GM12878 (cell line): ENCODE measurements at regions not wholly inside any gene's neighbourhood (a gene's known extent, or its start where the extent isn't known, plus 50 kb on each side); places are given as distances from the start of the nearest gene placed in this dataset.

Experiments
- ATAC-seq: fragments of 200-7000 bp; cut with Tn5 transposase; 3 replicates; pipeline ENCODE4 v1.9.1; 2020; ENCODE audit warnings: mild to moderate bottlenecking, moderate library complexity
- BruUV-seq: library from RNA; stranded (reverse); fragments of 400-500 nt; replicated peaks from 2 replicates; lab custom pipeline; 2021; lab: Mats Ljungman, UMichigan
- CTCF ChIA-PET: fragments of 300-600 bp; sonication (Branson Sonifier 250); formaldehyde crosslinking; extraction: SDS; loops from one replicate; lab custom pipeline; 2021; ENCODE audit warnings: inconsistent platforms; lab: Yijun Ruan, JAX
- POLR2A ChIA-PET: fragments of 350-600 bp; formaldehyde crosslinking; extraction: SDS; loops from one replicate; lab custom pipeline; 2021; ENCODE audit warnings: inconsistent platforms; lab: Charles Lee
- RAD21 ChIA-PET: fragments of 300-600 bp; sonication (Branson Sonifier 250); formaldehyde crosslinking; loops from one replicate; lab custom pipeline; 2023; ENCODE audit warnings: antibody characterized with exemption; ENCODE audit not compliant: unreplicated experiment; lab: Charles Lee
- SMC1A ChIA-PET: fragments of 300-600 bp; sonication (Branson Sonifier 250); formaldehyde crosslinking; loops from one replicate; lab custom pipeline; 2023; ENCODE audit not compliant: unreplicated experiment, uncharacterized antibody; lab: Charles Lee
- DNase-seq: peaks from one replicate; pipeline ENCODE4 v3.0.0-alpha.2; 2011; ENCODE audit warnings: low read depth, low spot score
- FAIRE-seq: peaks from 3 replicates; lab custom pipeline; 2011; peaks lifted over from hg19 to GRCh38; lab: Jason Lieb, UNC
- H2AFZ ChIP-seq: 2 replicates; pipeline ENCODE4 v1.6.0; 2011; ENCODE audit warnings: low read depth, low read length, control low read depth; ENCODE audit not compliant: control insufficient read depth
- H3K27ac ChIP-seq: 2 replicates; pipeline ENCODE4 v1.5.1; 2011; ENCODE audit warnings: control low read depth; ENCODE audit not compliant: control insufficient read depth, insufficient read depth
- H3K27me3 ChIP-seq, 2 experiments: replicated peaks in 1 of 2; 2 replicates each; pipeline versions ENCODE4 v1.6.0 to v1.6.1; 2011; ENCODE audit warnings: low read length in 1 of 2; ENCODE audit not compliant: control insufficient read depth in 2 of 2, insufficient read depth in 2 of 2
- H3K36me3 ChIP-seq, 2 experiments: 2 replicates each; pipeline ENCODE4 v1.5.1; 2011; ENCODE audit warnings: low read length in 1 of 2; ENCODE audit not compliant: control insufficient read depth in 2 of 2, insufficient read depth in 2 of 2
- H3K4me1 ChIP-seq: 2 replicates; pipeline ENCODE4 v1.6.1; 2011; ENCODE audit warnings: mild to moderate bottlenecking, low read length, moderate library complexity, mixed read lengths; ENCODE audit not compliant: control insufficient read depth, insufficient read depth
- H3K4me2 ChIP-seq: 2 replicates; pipeline ENCODE4 v1.6.0; 2011; ENCODE audit warnings: control low read depth; ENCODE audit not compliant: control insufficient read depth, insufficient read depth
- H3K4me3 ChIP-seq: fragments of 200-600 bp; sonication (generic); 2 replicates; pipeline ENCODE4 v1.5.1; 2016
- H3K79me2 ChIP-seq: 2 replicates; pipeline ENCODE4 v1.6.0; 2011; ENCODE audit warnings: low read length; ENCODE audit not compliant: control insufficient read depth, insufficient read depth
- H3K9ac ChIP-seq: 2 replicates; pipeline ENCODE4 v1.8.0; 2011; ENCODE audit warnings: low read length, control low read depth, mixed read lengths; ENCODE audit not compliant: control insufficient read depth, insufficient read depth
- H3K9me3 ChIP-seq: replicated peaks from 3 replicates; pipeline ENCODE4 v1.5.1; 2011; ENCODE audit warnings: mild to moderate bottlenecking, low read length; ENCODE audit not compliant: control insufficient read depth, insufficient read depth
- H4K20me1 ChIP-seq: 2 replicates; pipeline ENCODE4 v1.6.0; 2011; ENCODE audit not compliant: control insufficient read depth, insufficient read depth
- CUX1 ChIP-seq: IDR thresholded peaks from 2 replicates; pipeline ENCODE4 v1.6.1; 2012; ENCODE audit warnings: improper control_type of control experiment, low read depth, low read length; ENCODE audit not compliant: insufficient replicate concordance
- EP300 ChIP-seq, 2 experiments: fragments of 150-350 bp in 1 of 2; IDR thresholded peaks; 2 replicates each; pipeline ENCODE4 v1.6.1; 2011 to 2012; ENCODE audit warnings: low read depth in 2 of 2, low read length in 2 of 2, borderline replicate concordance in 1 of 2, improper control_type of control experiment in 1 of 2, inconsistent platforms in 1 of 2; ENCODE audit not compliant: control insufficient read depth in 1 of 2
- IRF5 ChIP-seq: fragments of 450-650 bp; IDR thresholded peaks from 2 replicates; pipeline ENCODE4 v1.6.1; 2017; ENCODE audit warnings: borderline replicate concordance
- MTA3 ChIP-seq: IDR thresholded peaks from 2 replicates; pipeline ENCODE4 v1.6.1; 2012; ENCODE audit warnings: low read length, inconsistent platforms, borderline replicate concordance
- MXI1 ChIP-seq: fragments of 150-350 bp; IDR thresholded peaks from 2 replicates; pipeline ENCODE4 v1.6.1; 2011; ENCODE audit warnings: low read depth, mild to moderate bottlenecking, inconsistent platforms, low read length, improper control_type of control experiment
- NFXL1 ChIP-seq: fragments of 450-650 bp; IDR thresholded peaks from 2 replicates; pipeline ENCODE4 v1.6.1; 2017; ENCODE audit warnings: antibody characterized with exemption, mild to moderate bottlenecking, borderline replicate concordance
- POLR2AphosphoS2 ChIP-seq: IDR thresholded peaks from 2 replicates; pipeline ENCODE4 v1.6.1; 2011; ENCODE audit warnings: low read depth, mild to moderate bottlenecking, low read length, improper control_type of control experiment, moderate library complexity
- POU2F2 ChIP-seq: IDR thresholded peaks from 3 replicates; pipeline ENCODE4 v1.6.1; 2011; ENCODE audit warnings: low read depth, mild to moderate bottlenecking, low read length, borderline replicate concordance
- RAD21 ChIP-seq: IDR thresholded peaks from 2 replicates; pipeline ENCODE4 v1.6.1; 2011; ENCODE audit warnings: mild to moderate bottlenecking, low read depth, low read length, moderate library complexity; ENCODE audit not compliant: insufficient read depth
- RFX5 ChIP-seq: IDR thresholded peaks from 2 replicates; pipeline ENCODE4 v1.6.1; 2011; ENCODE audit warnings: low read depth, low read length, improper control_type of control experiment
- SMAD1 ChIP-seq: fragments of 450-650 bp; IDR thresholded peaks from 2 replicates; pipeline ENCODE4 v1.6.1; 2018; ENCODE audit warnings: mild to moderate bottlenecking, low read depth; ENCODE audit not compliant: partially characterized antibody
- SP1 ChIP-seq: IDR thresholded peaks from one replicate; pipeline ENCODE4 v1.6.1; 2011; ENCODE audit warnings: low read depth, low read length
- SRF ChIP-seq, 2 experiments: IDR thresholded peaks; 2 replicates each; pipeline ENCODE4 v1.6.1; 2011; ENCODE audit warnings: low read depth in 2 of 2, low read length in 2 of 2, mild to moderate bottlenecking in 1 of 2, moderate library complexity in 1 of 2
- YY1 ChIP-seq: IDR thresholded peaks from 2 replicates; pipeline ENCODE4 v1.6.1; 2011; ENCODE audit warnings: low read depth, mild to moderate bottlenecking, low read length
- WGBS: methylation state at CpG from one replicate; pipeline ENCODE4 v1.1.6; 2016; ENCODE audit warnings: low lambda C conversion rate; ENCODE audit not compliant: insufficient replicate concordance, insufficient coverage; ENCODE audit errors: missing lambda C conversion rate; 5-methylcytosine and 5-hydroxymethylcytosine counted together
- in situ Hi-C: fragments of 300-500 bp; cut with MboI; formaldehyde crosslinking; loops from 9 replicates; pipeline ENCODE4 v1.14.3; 2018; ENCODE audit warnings: mixed read lengths
- intact Hi-C: fragments of 100-400 bp; cut with micrococcal nuclease; formaldehyde crosslinking; loops from one replicate; pipeline ENCODE4 v1.14.2; 2022; ENCODE audit not compliant: unreplicated experiment
- TF ChIP-seq, protein P1 (sequence below): IDR thresholded peaks from 2 replicates; pipeline ENCODE4 v1.6.1; 2011; ENCODE audit warnings: low read depth, low read length, improper control_type of control experiment, borderline replicate concordance
- TF ChIP-seq, protein P2 (sequence below): IDR thresholded peaks from 2 replicates; pipeline ENCODE4 v1.6.1; 2011; ENCODE audit warnings: borderline replicate concordance, low read depth, mild to moderate bottlenecking, moderate library complexity, low read length; ENCODE audit not compliant: insufficient read depth, poor library complexity, severe bottlenecking

DNA sequence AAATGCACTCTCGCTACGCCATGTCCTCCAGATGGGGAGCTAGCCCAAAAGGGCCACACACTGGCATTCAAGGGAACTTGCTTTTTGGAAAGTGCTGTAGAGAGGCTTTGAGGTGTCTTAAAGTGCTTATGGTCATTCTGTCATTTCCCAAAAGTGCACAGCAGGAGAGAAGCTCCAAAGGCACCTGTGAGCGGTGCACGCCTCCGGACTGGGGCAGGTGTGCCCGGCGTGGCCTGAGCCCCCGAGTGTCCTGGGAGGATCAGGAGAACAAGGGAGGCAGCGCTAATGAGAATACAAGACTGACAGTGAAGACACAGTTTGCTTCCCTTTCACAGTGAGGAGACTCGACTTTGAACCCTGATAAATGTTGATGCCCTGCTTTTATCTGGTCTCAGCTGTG, 419.0 kb upstream of the MKI67 start:
- Histone ChIP-seq H2AFZ (no peak overlapping the region), H3K4me1 (no peaks in the 10 kb centered on the region), H3K27me3 (peaks cover 1 to 5% of the 10 kb centered on the region in 2 experiments; a peak in 3 of 4 replicates), H3K27ac (no peak overlapping the region), H3K9ac (no peak overlapping the region), H3K79me2 (no peaks in the 10 kb centered on the region), H3K4me2 (no peak overlapping the region), H4K20me1 (no peaks in the 10 kb centered on the region), H3K36me3 (no peaks in the 10 kb centered on the region), H3K4me3 (no peak overlapping the region), H3K9me3 (no peaks in the 10 kb centered on the region)
- CTCF ChIA-PET: no interaction called here
- intact Hi-C loops: no loop called here
- POLR2A ChIA-PET: no interaction called here
- SMC1A ChIA-PET: no interaction called here
- ATAC-seq (no peak), DNase-seq (no peak), FAIRE-seq (no peak)
- RAD21 ChIA-PET: no interaction called here
- in situ Hi-C loops: no loop called here
- BruUV-seq: no TSS peak
- WGBS: 24% methylated on average over 10 of the region's 10 CpGs
- TF ChIP-seq MXI1 (no peak), YY1 (no peak), EP300 (IDR thresholded peaks at IDR 0.05; ENCODE audit: borderline replicate concordance in 1 of 2, control insufficient read depth in 1 of 2, low read depth in 2 of 2, low read length in 2 of 2) (no peak), POLR2AphosphoS2 (no peak), POU2F2 (no peak), CUX1 (no peak), SMAD1 (no peak), IRF5 (no peak), SP1 (no peak), RAD21 (no peak), RFX5 (no peak), NFXL1 (no peak), SRF (IDR thresholded peaks at IDR 0.05; ENCODE audit: low read depth in 2 of 2, low read length in 2 of 2) (no peak), MTA3 (no peak)
- TF ChIP-seq, protein P1, sequence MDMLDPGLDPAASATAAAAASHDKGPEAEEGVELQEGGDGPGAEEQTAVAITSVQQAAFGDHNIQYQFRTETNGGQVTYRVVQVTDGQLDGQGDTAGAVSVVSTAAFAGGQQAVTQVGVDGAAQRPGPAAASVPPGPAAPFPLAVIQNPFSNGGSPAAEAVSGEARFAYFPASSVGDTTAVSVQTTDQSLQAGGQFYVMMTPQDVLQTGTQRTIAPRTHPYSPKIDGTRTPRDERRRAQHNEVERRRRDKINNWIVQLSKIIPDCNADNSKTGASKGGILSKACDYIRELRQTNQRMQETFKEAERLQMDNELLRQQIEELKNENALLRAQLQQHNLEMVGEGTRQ: no peak
- TF ChIP-seq, protein P2, sequence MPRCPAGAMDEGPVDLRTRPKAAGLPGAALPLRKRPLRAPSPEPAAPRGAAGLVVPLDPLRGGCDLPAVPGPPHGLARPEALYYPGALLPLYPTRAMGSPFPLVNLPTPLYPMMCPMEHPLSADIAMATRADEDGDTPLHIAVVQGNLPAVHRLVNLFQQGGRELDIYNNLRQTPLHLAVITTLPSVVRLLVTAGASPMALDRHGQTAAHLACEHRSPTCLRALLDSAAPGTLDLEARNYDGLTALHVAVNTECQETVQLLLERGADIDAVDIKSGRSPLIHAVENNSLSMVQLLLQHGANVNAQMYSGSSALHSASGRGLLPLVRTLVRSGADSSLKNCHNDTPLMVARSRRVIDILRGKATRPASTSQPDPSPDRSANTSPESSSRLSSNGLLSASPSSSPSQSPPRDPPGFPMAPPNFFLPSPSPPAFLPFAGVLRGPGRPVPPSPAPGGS: no peak
